GM23338 (cell line): ENCODE measurements at regions not wholly inside any gene's neighbourhood (a gene's known extent, or its start where the extent isn't known, plus 50 kb on each side); places are given as distances from the start of the nearest gene placed in this dataset.

ENCODE experiments used
- ATAC-seq: fragments of 200-7000 bp; cut with Tn5 transposase; 3 replicates; pipeline ENCODE4 v1.9.1; 2020
- DNase-seq: peaks from one replicate; pipeline ENCODE4 v3.0.0-alpha.2; 2015; ENCODE audit warnings: low spot score
- H2AFZ ChIP-seq: fragments of 200-600 bp; sonication (generic); 2 replicates; pipeline ENCODE4 v1.8.0; 2016; ENCODE audit warnings: antibody characterized with exemption, mild to moderate bottlenecking, moderate library complexity
- H3F3A ChIP-seq: fragments of 200-600 bp; sonication (generic); replicated peaks from 2 replicates; pipeline ENCODE4 v1.8.0; 2017; ENCODE audit warnings: antibody characterized with exemption, mixed run types, low read depth
- H3K27ac ChIP-seq: fragments of 200-600 bp; sonication (generic); 2 replicates; pipeline ENCODE4 v1.6.1; 2016; ENCODE audit warnings: low read depth
- H3K27me3 ChIP-seq: fragments of 200-600 bp; sonication (generic); 2 replicates; pipeline ENCODE4 v1.8.0; 2016; ENCODE audit warnings: mild to moderate bottlenecking, mixed run types, moderate library complexity; ENCODE audit not compliant: insufficient read depth
- H3K36me3 ChIP-seq: fragments of 200-600 bp; sonication (generic); 2 replicates; pipeline ENCODE4 v1.8.0; 2016; ENCODE audit warnings: mild to moderate bottlenecking; ENCODE audit not compliant: insufficient read depth
- H3K4me1 ChIP-seq: fragments of 200-600 bp; sonication (generic); 2 replicates; pipeline ENCODE4 v1.8.0; 2016; ENCODE audit warnings: mild to moderate bottlenecking, moderate library complexity; ENCODE audit not compliant: insufficient read depth
- H3K4me2 ChIP-seq: fragments of 200-600 bp; sonication (generic); 2 replicates; pipeline ENCODE4 v1.7.1; 2017; ENCODE audit warnings: mixed run types
- H3K4me3 ChIP-seq: fragments of 200-600 bp; sonication (generic); 2 replicates; pipeline ENCODE4 v1.6.1; 2016; ENCODE audit warnings: mixed run types
- H3K79me2 ChIP-seq: fragments of 200-600 bp; sonication (generic); replicated peaks from 2 replicates; pipeline ENCODE4 v1.8.0; 2017; ENCODE audit warnings: mild to moderate bottlenecking; ENCODE audit not compliant: insufficient read depth
- H3K9me2 ChIP-seq: fragments of 200-600 bp; sonication (generic); 2 replicates; pipeline ENCODE4 v1.8.0; 2017; ENCODE audit not compliant: insufficient read depth
- H4K20me1 ChIP-seq: fragments of 200-600 bp; sonication (generic); replicated peaks from 2 replicates; pipeline ENCODE4 v1.8.0; 2017; ENCODE audit warnings: mild to moderate bottlenecking; ENCODE audit not compliant: insufficient read depth
- H3K27ac Mint-ChIP-seq: 2 replicates; pipeline ENCODE4 v1.8.0; 2020; ENCODE audit warnings: inconsistent platforms, mild to moderate bottlenecking, moderate library complexity, mixed read lengths
- H3K27me3 Mint-ChIP-seq: 3 replicates; pipeline ENCODE4 v1.8.0; 2022; ENCODE audit warnings: low read depth, mild to moderate bottlenecking, moderate library complexity, mixed read lengths, inconsistent platforms; ENCODE audit not compliant: insufficient read depth, poor library complexity
- H3K36me3 Mint-ChIP-seq: 3 replicates; pipeline ENCODE4 v1.8.0; 2021; ENCODE audit warnings: low read depth, mild to moderate bottlenecking, inconsistent platforms, moderate library complexity, mixed read lengths
- H3K4me1 Mint-ChIP-seq: 3 replicates; pipeline ENCODE4 v1.8.0; 2020; ENCODE audit warnings: mild to moderate bottlenecking, inconsistent platforms, mixed read lengths
- H3K4me3 Mint-ChIP-seq: 3 replicates; pipeline ENCODE4 v1.8.0; 2021; ENCODE audit warnings: moderate library complexity, mild to moderate bottlenecking, inconsistent platforms, mixed read lengths
- H3K9me3 Mint-ChIP-seq: 3 replicates; pipeline ENCODE4 v1.8.0; 2020; ENCODE audit warnings: moderate library complexity, mild to moderate bottlenecking, inconsistent platforms, mixed read lengths
- CREB1 ChIP-seq: fragments of 250-450 bp; sonication (Bioruptor Pico); IDR thresholded peaks from 2 replicates; pipeline ENCODE4 v1.5.0; 2020; ENCODE audit warnings: low read depth, mild to moderate bottlenecking, moderate library complexity
- NANOG ChIP-seq: IDR thresholded peaks from 2 replicates; pipeline ENCODE4 v1.6.1; 2016; ENCODE audit warnings: antibody characterized with exemption, borderline replicate concordance
- REST ChIP-seq: IDR thresholded peaks from one replicate; pipeline ENCODE4 v1.6.1; 2018; ENCODE audit warnings: antibody characterized with exemption; ENCODE audit not compliant: unreplicated experiment
- TF ChIP-seq, protein P1 (sequence below): fragments of 250-450 bp; sonication (Bioruptor Pico); IDR thresholded peaks from 2 replicates; pipeline ENCODE4 v1.5.0; 2020; ENCODE audit warnings: mild to moderate bottlenecking, moderate library complexity
- TF ChIP-seq, protein P2 (sequence below): IDR thresholded peaks from 2 replicates; pipeline ENCODE4 v1.6.1; 2016; ENCODE audit warnings: antibody characterized with exemption

- TF ChIP-seq, protein P1, sequence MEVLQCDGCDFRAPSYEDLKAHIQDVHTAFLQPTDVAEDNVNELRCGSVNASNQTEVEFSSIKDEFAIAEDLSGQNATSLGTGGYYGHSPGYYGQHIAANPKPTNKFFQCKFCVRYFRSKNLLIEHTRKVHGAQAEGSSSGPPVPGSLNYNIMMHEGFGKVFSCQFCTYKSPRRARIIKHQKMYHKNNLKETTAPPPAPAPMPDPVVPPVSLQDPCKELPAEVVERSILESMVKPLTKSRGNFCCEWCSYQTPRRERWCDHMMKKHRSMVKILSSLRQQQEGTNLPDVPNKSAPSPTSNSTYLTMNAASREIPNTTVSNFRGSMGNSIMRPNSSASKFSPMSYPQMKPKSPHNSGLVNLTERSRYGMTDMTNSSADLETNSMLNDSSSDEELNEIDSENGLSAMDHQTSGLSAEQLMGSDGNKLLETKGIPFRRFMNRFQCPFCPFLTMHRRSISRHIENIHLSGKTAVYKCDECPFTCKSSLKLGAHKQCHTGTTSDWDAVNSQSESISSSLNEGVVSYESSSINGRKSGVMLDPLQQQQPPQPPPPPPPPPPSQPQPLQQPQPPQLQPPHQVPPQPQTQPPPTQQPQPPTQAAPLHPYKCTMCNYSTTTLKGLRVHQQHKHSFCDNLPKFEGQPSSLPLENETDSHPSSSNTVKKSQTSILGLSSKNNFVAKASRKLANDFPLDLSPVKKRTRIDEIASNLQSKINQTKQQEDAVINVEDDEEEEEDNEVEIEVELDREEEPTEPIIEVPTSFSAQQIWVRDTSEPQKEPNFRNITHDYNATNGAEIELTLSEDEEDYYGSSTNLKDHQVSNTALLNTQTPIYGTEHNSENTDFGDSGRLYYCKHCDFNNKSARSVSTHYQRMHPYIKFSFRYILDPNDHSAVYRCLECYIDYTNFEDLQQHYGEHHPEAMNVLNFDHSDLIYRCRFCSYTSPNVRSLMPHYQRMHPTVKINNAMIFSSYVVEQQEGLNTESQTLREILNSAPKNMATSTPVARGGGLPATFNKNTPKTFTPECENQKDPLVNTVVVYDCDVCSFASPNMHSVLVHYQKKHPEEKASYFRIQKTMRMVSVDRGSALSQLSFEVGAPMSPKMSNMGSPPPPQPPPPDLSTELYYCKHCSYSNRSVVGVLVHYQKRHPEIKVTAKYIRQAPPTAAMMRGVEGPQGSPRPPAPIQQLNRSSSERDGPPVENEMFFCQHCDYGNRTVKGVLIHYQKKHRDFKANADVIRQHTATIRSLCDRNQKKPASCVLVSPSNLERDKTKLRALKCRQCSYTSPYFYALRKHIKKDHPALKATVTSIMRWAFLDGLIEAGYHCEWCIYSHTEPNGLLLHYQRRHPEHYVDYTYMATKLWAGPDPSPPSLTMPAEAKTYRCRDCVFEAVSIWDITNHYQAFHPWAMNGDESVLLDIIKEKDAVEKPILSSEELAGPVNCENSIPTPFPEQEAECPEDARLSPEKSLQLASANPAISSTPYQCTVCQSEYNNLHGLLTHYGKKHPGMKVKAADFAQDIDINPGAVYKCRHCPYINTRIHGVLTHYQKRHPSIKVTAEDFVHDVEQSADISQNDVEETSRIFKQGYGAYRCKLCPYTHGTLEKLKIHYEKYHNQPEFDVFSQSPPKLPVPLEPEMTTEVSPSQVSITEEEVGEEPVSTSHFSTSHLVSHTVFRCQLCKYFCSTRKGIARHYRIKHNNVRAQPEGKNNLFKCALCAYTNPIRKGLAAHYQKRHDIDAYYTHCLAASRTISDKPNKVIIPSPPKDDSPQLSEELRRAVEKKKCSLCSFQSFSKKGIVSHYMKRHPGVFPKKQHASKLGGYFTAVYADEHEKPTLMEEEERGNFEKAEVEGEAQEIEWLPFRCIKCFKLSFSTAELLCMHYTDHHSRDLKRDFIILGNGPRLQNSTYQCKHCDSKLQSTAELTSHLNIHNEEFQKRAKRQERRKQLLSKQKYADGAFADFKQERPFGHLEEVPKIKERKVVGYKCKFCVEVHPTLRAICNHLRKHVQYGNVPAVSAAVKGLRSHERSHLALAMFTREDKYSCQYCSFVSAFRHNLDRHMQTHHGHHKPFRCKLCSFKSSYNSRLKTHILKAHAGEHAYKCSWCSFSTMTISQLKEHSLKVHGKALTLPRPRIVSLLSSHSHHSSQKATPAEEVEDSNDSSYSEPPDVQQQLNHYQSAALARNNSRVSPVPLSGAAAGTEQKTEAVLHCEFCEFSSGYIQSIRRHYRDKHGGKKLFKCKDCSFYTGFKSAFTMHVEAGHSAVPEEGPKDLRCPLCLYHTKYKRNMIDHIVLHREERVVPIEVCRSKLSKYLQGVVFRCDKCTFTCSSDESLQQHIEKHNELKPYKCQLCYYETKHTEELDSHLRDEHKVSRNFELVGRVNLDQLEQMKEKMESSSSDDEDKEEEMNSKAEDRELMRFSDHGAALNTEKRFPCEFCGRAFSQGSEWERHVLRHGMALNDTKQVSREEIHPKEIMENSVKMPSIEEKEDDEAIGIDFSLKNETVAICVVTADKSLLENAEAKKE (CRISPR knock-in tag), result no peak
- TF ChIP-seq NANOG, result no peak
These were observed 244.5 kb downstream of the DDX3Y start (continued) for GRCh38 chrY:13149148-13149547.

- no peak for ATAC-seq
- Histone ChIP-seq H3K4me1 (no peaks in the 10 kb centered on the region), H2AFZ (no peak overlapping the region), H3K27me3 (no peaks in the 10 kb centered on the region), H3K4me2 (no peak overlapping the region), H3K27ac (no peak overlapping the region), H3F3A (no peaks in the 10 kb centered on the region), H3K36me3 (peaks cover 5% of the 10 kb centered on the region), H3K4me3 (no peak overlapping the region), H4K20me1 (no peaks in the 10 kb centered on the region), H3K9me2 (no peaks in the 10 kb centered on the region), H3K79me2 (no peaks in the 10 kb centered on the region)
- Mint-ChIP-seq H3K9me3 (peaks cover 45% of the 10 kb centered on the region), H3K36me3 (peaks cover 38% of the 10 kb centered on the region), H3K4me1 (no peaks in the 10 kb centered on the region), H3K27me3 (peaks cover 7% of the 10 kb centered on the region), H3K27ac (no peak overlapping the region), H3K4me3 (no peak overlapping the region)
- no peak for DNase-seq
- TF ChIP-seq CREB1 (CRISPR knock-in tag) (no peak), REST (no peak)
- TF ChIP-seq, protein P1 (CRISPR knock-in tag), result no peak
- TF ChIP-seq, protein P2, sequence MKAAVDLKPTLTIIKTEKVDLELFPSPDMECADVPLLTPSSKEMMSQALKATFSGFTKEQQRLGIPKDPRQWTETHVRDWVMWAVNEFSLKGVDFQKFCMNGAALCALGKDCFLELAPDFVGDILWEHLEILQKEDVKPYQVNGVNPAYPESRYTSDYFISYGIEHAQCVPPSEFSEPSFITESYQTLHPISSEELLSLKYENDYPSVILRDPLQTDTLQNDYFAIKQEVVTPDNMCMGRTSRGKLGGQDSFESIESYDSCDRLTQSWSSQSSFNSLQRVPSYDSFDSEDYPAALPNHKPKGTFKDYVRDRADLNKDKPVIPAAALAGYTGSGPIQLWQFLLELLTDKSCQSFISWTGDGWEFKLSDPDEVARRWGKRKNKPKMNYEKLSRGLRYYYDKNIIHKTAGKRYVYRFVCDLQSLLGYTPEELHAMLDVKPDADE, result no peak
These were observed 263.0 kb downstream of the DDX3Y start for GRCh38 chrY:13167698-13168097.
